Skeletal muscle satellite cell (primary cell): ENCODE measurements at regions not wholly inside any gene's neighbourhood (a gene's known extent, or its start where the extent isn't known, plus 50 kb on each side); places are given as distances from the start of the nearest gene placed in this dataset.
"Not testable (repeated sequence)": the region's sequence is repeated elsewhere in the genome, so short reads cannot be mapped to it uniquely, and the experiment has no call there.

Source experiments
- H3K27me3 ChIP-seq: 2 replicates; pipeline ENCODE4 v1.7.0; 2013; ENCODE audit warnings: low read length; ENCODE audit not compliant: control insufficient read depth, insufficient read depth
- H3K36me3 ChIP-seq: 2 replicates; pipeline ENCODE4 v1.7.0; 2013; ENCODE audit warnings: mild to moderate bottlenecking, control low read depth, low read length; ENCODE audit not compliant: insufficient read depth
- H3K4me1 ChIP-seq: 2 replicates; pipeline ENCODE4 v1.7.0; 2013; ENCODE audit warnings: low read length; ENCODE audit not compliant: control insufficient read depth, insufficient read depth
- H3K4me2 ChIP-seq: 2 replicates; pipeline ENCODE4 v1.7.0; 2013; ENCODE audit warnings: mild to moderate bottlenecking, low read length
- H3K4me3 ChIP-seq: 2 replicates; pipeline ENCODE4 v1.7.0; 2013; ENCODE audit warnings: low read length
- H3K9ac ChIP-seq: 2 replicates; pipeline ENCODE4 v1.7.0; 2013; ENCODE audit warnings: mild to moderate bottlenecking, low read depth, low read length, moderate library complexity
- H3K9me3 ChIP-seq: replicated peaks from 2 replicates; pipeline ENCODE4 v1.7.0; 2013; ENCODE audit warnings: mild to moderate bottlenecking, control low read depth, low read length

GRCh38 chr2:84175340-84175739 lies 283.7 kb downstream of the SUCLG1 start:
- Histone ChIP-seq H3K4me1 (no peaks in the 10 kb centered on the region), H3K4me3 (no peak overlapping the region), H3K27me3 (no peaks in the 10 kb centered on the region), H3K4me2 (no peak overlapping the region), H3K9me3 (no peaks in the 10 kb centered on the region), H3K36me3 (no peaks in the 10 kb centered on the region), H3K9ac (no peak overlapping the region)

GRCh38 chr2:84173041-84173440 lies 286.0 kb downstream of the SUCLG1 start:
- Histone ChIP-seq H3K36me3 (no peaks in the 10 kb centered on the region), H3K4me2 (no peak overlapping the region), H3K4me3 (no peak overlapping the region), H3K4me1 (no peaks in the 10 kb centered on the region), H3K9ac (no peak overlapping the region), H3K9me3 (no peaks in the 10 kb centered on the region), H3K27me3 (no peaks in the 10 kb centered on the region)

- H3K9me3 ChIP-seq, result no peaks in the 10 kb centered on the region
- no peak overlapping the region for H3K9ac ChIP-seq
- no peak overlapping the region for H3K4me3 ChIP-seq
- H3K36me3 ChIP-seq, result no peaks in the 10 kb centered on the region
- H3K4me1 ChIP-seq, result no peaks in the 10 kb centered on the region
- H3K27me3 ChIP-seq, result no peaks in the 10 kb centered on the region
- no peak overlapping the region for H3K4me2 ChIP-seq
Observed at GRCh38 chr2:84170979-84171378, 288.1 kb downstream of the SUCLG1 start.

- no peak overlapping the region for H3K9ac ChIP-seq
- H3K4me1 ChIP-seq, result no peaks in the 10 kb centered on the region
- H3K4me3 ChIP-seq, result no peak overlapping the region
- no peak overlapping the region for H3K4me2 ChIP-seq
- no peaks in the 10 kb centered on the region for H3K27me3 ChIP-seq
- no peaks in the 10 kb centered on the region for H3K9me3 ChIP-seq
- H3K36me3 ChIP-seq, result no peaks in the 10 kb centered on the region
Observed at GRCh38 chr2:84169871-84170270, 289.2 kb downstream of the SUCLG1 start.

- H3K9me3 ChIP-seq, H3K4me3 ChIP-seq, H3K9ac ChIP-seq, H3K36me3 ChIP-seq, H3K27me3 ChIP-seq, H3K4me1 ChIP-seq, H3K4me2 ChIP-seq: not testable (repeated sequence)
Observed at GRCh38 chr2:84168552-84168951, 290.5 kb downstream of the SUCLG1 start.

GRCh38 chr2:84165256-84165655 lies 293.8 kb downstream of the SUCLG1 start:
- no peaks in the 10 kb centered on the region for H3K4me1 ChIP-seq
- H3K9me3 ChIP-seq, result no peaks in the 10 kb centered on the region
- no peak overlapping the region for H3K4me2 ChIP-seq
- no peak overlapping the region for H3K4me3 ChIP-seq
- no peaks in the 10 kb centered on the region for H3K27me3 ChIP-seq
- no peak overlapping the region for H3K9ac ChIP-seq
- no peaks in the 10 kb centered on the region for H3K36me3 ChIP-seq

GRCh38 chr2:84160453-84160852 lies 298.6 kb downstream of the SUCLG1 start:
- H3K36me3 ChIP-seq, result no peaks in the 10 kb centered on the region
- no peak overlapping the region for H3K9ac ChIP-seq
- no peaks in the 10 kb centered on the region for H3K27me3 ChIP-seq
- no peak overlapping the region for H3K4me2 ChIP-seq
- no peak overlapping the region for H3K4me3 ChIP-seq
- no peaks in the 10 kb centered on the region for H3K9me3 ChIP-seq
- no peaks in the 10 kb centered on the region for H3K4me1 ChIP-seq

GRCh38 chr2:84158605-84159004 lies 300.5 kb downstream of the SUCLG1 start:
- Histone ChIP-seq H3K4me1 (no peaks in the 10 kb centered on the region), H3K4me2 (no peak overlapping the region), H3K4me3 (no peak overlapping the region), H3K27me3 (no peaks in the 10 kb centered on the region), H3K9me3 (no peaks in the 10 kb centered on the region), H3K9ac (no peak overlapping the region), H3K36me3 (no peaks in the 10 kb centered on the region)

GRCh38 chr2:84152462-84152861 lies 306.6 kb downstream of the SUCLG1 start:
- no peaks in the 10 kb centered on the region for H3K27me3 ChIP-seq
- H3K9me3 ChIP-seq, result no peaks in the 10 kb centered on the region
- H3K4me2 ChIP-seq, result no peak overlapping the region
- no peak overlapping the region for H3K4me3 ChIP-seq
- H3K4me1 ChIP-seq, result no peaks in the 10 kb centered on the region
- no peak overlapping the region for H3K9ac ChIP-seq
- H3K36me3 ChIP-seq, result no peaks in the 10 kb centered on the region

GRCh38 chr2:84144345-84144744 lies 314.7 kb downstream of the SUCLG1 start:
- Histone ChIP-seq H3K9ac (no peak overlapping the region), H3K9me3 (no peaks in the 10 kb centered on the region), H3K4me1 (no peaks in the 10 kb centered on the region), H3K36me3 (no peaks in the 10 kb centered on the region), H3K4me2 (no peak overlapping the region), H3K27me3 (no peaks in the 10 kb centered on the region), H3K4me3 (no peak overlapping the region)

- Histone ChIP-seq H3K9ac (no peak overlapping the region), H3K27me3 (no peaks in the 10 kb centered on the region), H3K36me3 (no peaks in the 10 kb centered on the region), H3K4me1 (no peaks in the 10 kb centered on the region), H3K4me2 (no peak overlapping the region), H3K9me3 (no peaks in the 10 kb centered on the region), H3K4me3 (no peak overlapping the region)
Observed at GRCh38 chr2:84137034-84137433, 322.0 kb downstream of the SUCLG1 start.

- no peak overlapping the region for H3K4me2 ChIP-seq
- H3K9me3 ChIP-seq, result no peaks in the 10 kb centered on the region
- no peaks in the 10 kb centered on the region for H3K27me3 ChIP-seq
- H3K9ac ChIP-seq, result no peak overlapping the region
- no peaks in the 10 kb centered on the region for H3K4me1 ChIP-seq
- H3K4me3 ChIP-seq, result no peak overlapping the region
- no peaks in the 10 kb centered on the region for H3K36me3 ChIP-seq
Observed at GRCh38 chr2:84132370-84132769, 326.7 kb downstream of the SUCLG1 start.
